ENCODE measurements at regions not wholly inside any gene's neighbourhood (a gene's known extent, or its start where the extent isn't known, plus 50 kb on each side); places are given as distances from the start of the nearest gene placed in this dataset.

DNA sequence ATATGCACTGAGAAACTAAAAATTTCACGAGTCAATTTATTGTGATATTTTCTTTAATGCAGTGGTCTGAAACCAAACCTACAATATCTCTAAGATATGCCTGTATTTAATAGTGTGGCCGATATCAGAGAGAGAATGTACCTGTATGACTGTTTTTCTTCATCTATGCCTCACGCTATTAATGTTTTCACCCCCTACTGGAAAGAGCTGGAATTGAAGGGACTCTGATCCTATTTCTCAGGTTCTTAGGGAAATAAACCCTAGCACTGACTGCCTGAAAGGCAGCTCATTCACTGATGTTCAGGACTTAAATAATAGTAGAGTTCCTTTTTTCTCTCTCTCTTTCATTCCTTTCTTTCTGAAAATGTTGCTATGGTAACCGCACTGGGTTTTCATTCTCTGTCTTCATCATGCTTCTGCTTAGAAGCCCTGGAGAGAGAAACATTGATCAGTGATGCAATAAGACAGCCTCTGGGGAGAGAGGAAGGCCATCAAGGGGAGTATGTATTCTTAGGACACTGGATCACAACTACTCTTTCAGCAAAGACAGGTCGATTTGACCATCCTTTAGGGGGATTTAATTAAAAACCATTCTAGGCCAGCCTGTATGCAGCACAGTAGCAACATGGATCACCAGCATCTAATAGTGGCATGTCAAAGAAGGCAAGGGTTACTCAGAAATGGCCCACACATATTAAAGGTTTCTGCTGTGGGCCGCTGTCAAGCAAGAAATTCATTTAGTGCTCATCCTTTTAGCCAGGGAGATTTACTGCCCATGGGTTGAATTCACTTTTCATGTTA, 1135.7 kb downstream of the IGSF11 start:
- DNase-seq, result no peak
- TF ChIP-seq POLR2A (IDR thresholded peaks at IDR 0.05), result no peak
- TF ChIP-seq, protein P1, sequence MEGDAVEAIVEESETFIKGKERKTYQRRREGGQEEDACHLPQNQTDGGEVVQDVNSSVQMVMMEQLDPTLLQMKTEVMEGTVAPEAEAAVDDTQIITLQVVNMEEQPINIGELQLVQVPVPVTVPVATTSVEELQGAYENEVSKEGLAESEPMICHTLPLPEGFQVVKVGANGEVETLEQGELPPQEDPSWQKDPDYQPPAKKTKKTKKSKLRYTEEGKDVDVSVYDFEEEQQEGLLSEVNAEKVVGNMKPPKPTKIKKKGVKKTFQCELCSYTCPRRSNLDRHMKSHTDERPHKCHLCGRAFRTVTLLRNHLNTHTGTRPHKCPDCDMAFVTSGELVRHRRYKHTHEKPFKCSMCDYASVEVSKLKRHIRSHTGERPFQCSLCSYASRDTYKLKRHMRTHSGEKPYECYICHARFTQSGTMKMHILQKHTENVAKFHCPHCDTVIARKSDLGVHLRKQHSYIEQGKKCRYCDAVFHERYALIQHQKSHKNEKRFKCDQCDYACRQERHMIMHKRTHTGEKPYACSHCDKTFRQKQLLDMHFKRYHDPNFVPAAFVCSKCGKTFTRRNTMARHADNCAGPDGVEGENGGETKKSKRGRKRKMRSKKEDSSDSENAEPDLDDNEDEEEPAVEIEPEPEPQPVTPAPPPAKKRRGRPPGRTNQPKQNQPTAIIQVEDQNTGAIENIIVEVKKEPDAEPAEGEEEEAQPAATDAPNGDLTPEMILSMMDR (IDR thresholded peaks at IDR 0.05), result peak; percentile 17 to 37 (median 30)
- ATAC-seq, result no peak
- Histone ChIP-seq H3K27ac (no peak overlapping the region), H3K27me3 (no peaks in the 10 kb centered on the region), H3K36me3 (no peaks in the 10 kb centered on the region), H3K4me1 (no peaks in the 10 kb centered on the region), H3K9me3 (no peaks in the 10 kb centered on the region), H3K4me3 (no peak overlapping the region)
- 34% methylated on average over 5 of the region's 6 CpGs for WGBS (ENCODE audit: insufficient coverage, low coverage, low lambda C conversion rate, missing lambda C conversion rate)
- intact Hi-C loops (cut with DNase I), result no loop called here

- DNase-seq, result no peak
- Histone ChIP-seq H3K27me3 (no peaks in the 10 kb centered on the region), H3K27ac (no peak overlapping the region), H3K4me3 (no peak overlapping the region), H3K9me3 (no peaks in the 10 kb centered on the region), H3K36me3 (no peaks in the 10 kb centered on the region), H3K4me1 (no peaks in the 10 kb centered on the region)
- TF ChIP-seq, protein P1 (IDR thresholded peaks at IDR 0.05), result no peak
- intact Hi-C loops (cut with DNase I), result no loop called here
- ATAC-seq, result no peak
These were observed 1131.4 kb downstream of the IGSF11 start for GRCh38 chr3:117903226-117903625.

DNA sequence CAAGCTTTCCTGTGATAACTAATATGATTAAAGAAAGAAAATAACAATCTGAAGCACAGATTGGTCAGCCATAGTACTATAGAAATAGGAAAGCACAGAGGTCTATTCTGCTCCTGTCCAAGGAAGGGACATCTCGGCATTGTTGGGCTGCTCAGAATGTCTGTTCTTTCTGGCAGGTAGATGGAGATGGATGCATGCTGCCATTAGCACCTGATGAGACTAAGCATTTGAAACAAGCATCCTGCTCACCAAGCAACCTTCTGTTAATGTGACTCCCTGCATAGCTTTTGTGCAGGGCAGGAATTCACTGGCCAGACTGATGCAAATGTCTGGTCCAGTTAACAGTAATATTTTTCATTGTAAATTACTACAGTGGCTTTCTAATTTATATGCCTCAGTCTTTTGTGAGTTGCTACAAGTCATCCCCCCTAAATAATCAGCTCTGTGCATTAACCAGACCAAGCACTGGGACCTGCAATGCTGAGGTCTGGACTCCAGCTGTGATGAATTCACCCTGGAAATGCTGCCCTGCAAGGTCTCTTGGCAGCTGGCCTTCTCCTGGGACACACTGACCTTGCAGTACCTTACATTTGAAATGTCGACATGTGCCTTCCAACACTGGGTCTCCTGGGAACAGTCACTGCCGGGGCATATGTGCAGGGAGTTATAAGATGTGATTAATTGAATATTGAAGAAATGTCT, 1123.7 kb downstream of the IGSF11 start:
- intact Hi-C loops (cut with DNase I), result no loop called here
- 41% methylated on average over 3 of the region's 3 CpGs for WGBS (ENCODE audit: insufficient coverage, low coverage, low lambda C conversion rate, missing lambda C conversion rate)
- Histone ChIP-seq H3K9me3 (no peaks in the 10 kb centered on the region), H3K27ac (no peak overlapping the region), H3K36me3 (no peaks in the 10 kb centered on the region), H3K27me3 (no peaks in the 10 kb centered on the region), H3K4me3 (no peak overlapping the region), H3K4me1 (no peaks in the 10 kb centered on the region)
- ATAC-seq (no peak), DNase-seq (no peak)
- TF ChIP-seq, protein P1 (IDR thresholded peaks at IDR 0.05), result no peak
- no peak for TF ChIP-seq POLR2A (IDR thresholded peaks at IDR 0.05)

GRCh38 chr3:117912352-117912751, 1122.3 kb downstream of the IGSF11 start:
- no peaks in the 10 kb centered on the region for H3K4me1 ChIP-seq
- H3K36me3 ChIP-seq, result no peaks in the 10 kb centered on the region
- ATAC-seq, result no peak
- TF ChIP-seq, protein P1 (IDR thresholded peaks at IDR 0.05), result no peak
- no peak for TF ChIP-seq POLR2A (IDR thresholded peaks at IDR 0.05)
- WGBS (ENCODE audit: insufficient coverage, low coverage, low lambda C conversion rate, missing lambda C conversion rate), result 52% methylated on average over 2 of the region's 2 CpGs
- intact Hi-C loops (cut with DNase I), result no loop called here
- DNase-seq, result no peak
- H3K4me3 ChIP-seq, result no peak overlapping the region
- no peaks in the 10 kb centered on the region for H3K9me3 ChIP-seq
- no peak overlapping the region for H3K27ac ChIP-seq
- H3K27me3 ChIP-seq, result no peaks in the 10 kb centered on the region

Data from right lobe of liver (tissue), 6 donors.